Stimulated activated CD4-positive, alpha-beta T cell treated with anti-CD3 and anti-CD28 coated beads, Interleukin-1b, Interleukin-23, amount 100 ng/mL, for 24 hours (primary cell): ENCODE measurements at regions not wholly inside any gene's neighbourhood (a gene's known extent, or its start where the extent isn't known, plus 50 kb on each side); places are given as distances from the start of the nearest gene placed in this dataset.
"Not testable (repeated sequence)": the region's sequence is repeated elsewhere in the genome, so short reads cannot be mapped to it uniquely, and the experiment has no call there.

ENCODE experiments used
- DNase-seq, 4 experiments: peaks; one replicate each; pipeline ENCODE4 v3.0.0-alpha.2; 2020; ENCODE audit warnings: low read depth in 4 of 4, low spot score in 1 of 4

GRCh38 chr11:119586181-119586580 lies 142.8 kb downstream of the NECTIN1 start:
- no peak for DNase-seq

- no peak for DNase-seq
These were observed 143.8 kb downstream of the NECTIN1 start for GRCh38 chr11:119585043-119585781.

GRCh38 chr11:119584193-119585042 lies 144.6 kb downstream of the NECTIN1 start:
- no peak for DNase-seq

- DNase-seq = no peak
These were observed 145.4 kb downstream of the NECTIN1 start for GRCh38 chr11:119583585-119583984.

GRCh38 chr11:119581396-119581795 lies 147.6 kb downstream of the NECTIN1 start:
- not testable (repeated sequence) for DNase-seq

- no peak for DNase-seq
These were observed 148.2 kb downstream of the NECTIN1 start for GRCh38 chr11:119580751-119581150.

GRCh38 chr11:119580081-119580480 lies 148.9 kb downstream of the NECTIN1 start:
- DNase-seq = no peak

GRCh38 chr11:119578521-119579191 lies 150.3 kb downstream of the NECTIN1 start:
- no peak for DNase-seq

- DNase-seq = no peak
These were observed 150.9 kb upstream of the THY1 start for GRCh38 chr11:119573858-119574257.

- no peak for DNase-seq
These were observed 149.8 kb upstream of the THY1 start for GRCh38 chr11:119572481-119573424.

GRCh38 chr11:119571311-119571710 lies 148.3 kb upstream of the THY1 start:
- DNase-seq = no peak

GRCh38 chr11:119567688-119568582 lies 145.0 kb upstream of the THY1 start:
- no peak for DNase-seq

GRCh38 chr11:119566319-119566718 lies 143.3 kb upstream of the THY1 start:
- no peak for DNase-seq

- not testable (repeated sequence) for DNase-seq
These were observed 142.7 kb upstream of the THY1 start for GRCh38 chr11:119565693-119566092.

- DNase-seq = no peak
These were observed 138.0 kb upstream of the THY1 start for GRCh38 chr11:119560961-119561360.

- no peak for DNase-seq
These were observed 137.3 kb upstream of the THY1 start for GRCh38 chr11:119560291-119560690.

- no peak for DNase-seq
These were observed 129.1 kb upstream of the THY1 start for GRCh38 chr11:119552106-119552485.

GRCh38 chr11:119551420-119552105 lies 128.6 kb upstream of the THY1 start:
- DNase-seq = no peak
